Endothelial cell of umbilical vein (primary cell): ENCODE measurements at regions not wholly inside any gene's neighbourhood (a gene's known extent, or its start where the extent isn't known, plus 50 kb on each side); places are given as distances from the start of the nearest gene placed in this dataset.

Source experiments
- BruUV-seq: library from RNA; stranded (reverse); fragments of 400-500 nt; replicated peaks from 2 replicates; lab custom pipeline; 2021; lab: Mats Ljungman, UMichigan
- CTCF ChIA-PET: fragments of 300-600, 350-600 bp; sonication (Branson Sonifier 250); formaldehyde crosslinking; loops from one replicate; lab custom pipeline; 2021; ENCODE audit warnings: antibody characterized with exemption, inconsistent platforms; lab: Charles Lee
- POLR2A ChIA-PET: fragments of 300-600, 350-600 bp; sonication (Branson Sonifier 250); formaldehyde crosslinking; loops from one replicate; lab custom pipeline; 2021; ENCODE audit warnings: antibody characterized with exemption, inconsistent platforms; lab: Charles Lee
- DNase-seq: peaks from one replicate; pipeline ENCODE4 v3.0.0-alpha.2; 2011; ENCODE audit warnings: low read depth, low spot score
- FAIRE-seq: peaks from 2 replicates; lab custom pipeline; 2011; peaks lifted over from hg19 to GRCh38; lab: Jason Lieb, UNC
- H2AFZ ChIP-seq: 2 replicates; pipeline ENCODE4 v1.6.0; 2012; ENCODE audit warnings: low read depth, low read length, control low read depth, inconsistent platforms
- H3K27ac ChIP-seq: 2 replicates; pipeline ENCODE4 v1.5.1; 2011; ENCODE audit warnings: low read depth, mild to moderate bottlenecking, control low read depth, low read length, moderate library complexity; ENCODE audit not compliant: insufficient read depth
- H3K27me3 ChIP-seq, 2 experiments: 2 replicates each; pipeline versions ENCODE4 v1.6.0 to v1.6.1; 2011; ENCODE audit warnings: low read length in 2 of 2, mixed read lengths in 1 of 2; ENCODE audit not compliant: control insufficient read depth in 2 of 2, insufficient read depth in 2 of 2
- H3K36me3 ChIP-seq, 2 experiments: 2 replicates in 1 of 2; 3 replicates in 1 of 2; pipeline ENCODE4 v1.5.1; 2011; ENCODE audit warnings: low read length in 2 of 2, mild to moderate bottlenecking in 1 of 2, moderate library complexity in 1 of 2; ENCODE audit not compliant: control insufficient read depth in 2 of 2, insufficient read depth in 2 of 2; ENCODE audit errors: extremely low read depth in 1 of 2
- H3K4me1 ChIP-seq: 3 replicates; pipeline ENCODE4 v1.5.1; 2011; ENCODE audit warnings: mild to moderate bottlenecking, low read length; ENCODE audit not compliant: control insufficient read depth, insufficient read depth; ENCODE audit errors: extremely low read depth
- H3K4me2 ChIP-seq: 2 replicates; pipeline ENCODE4 v1.6.1; 2011; ENCODE audit warnings: low read length, control low read depth, mixed read lengths; ENCODE audit not compliant: insufficient read depth
- H3K4me3 ChIP-seq, 3 experiments: fragments of 200-600 bp in 1 of 3; sonication (generic), shearing (Covaris generic) in 1 of 3; replicated peaks in 1 of 3; 2 replicates each; pipeline ENCODE4 v1.5.1; 2011 to 2016; ENCODE audit warnings: control low read depth in 3 of 3, low read length in 3 of 3, mild to moderate bottlenecking in 2 of 3, inconsistent platforms in 1 of 3, low read depth in 1 of 3, moderate library complexity in 1 of 3; ENCODE audit not compliant: insufficient read depth in 1 of 3
- H3K79me2 ChIP-seq: 2 replicates; pipeline ENCODE4 v1.6.0; 2012; ENCODE audit warnings: low read length, inconsistent platforms; ENCODE audit not compliant: control insufficient read depth, insufficient read depth
- H3K9ac ChIP-seq: replicated peaks from 2 replicates; pipeline ENCODE3; 2011; ENCODE audit warnings: low read length, control low read depth; ENCODE audit not compliant: insufficient read depth; ENCODE audit errors: extremely low read depth
- H3K9me1 ChIP-seq: replicated peaks from 3 replicates; pipeline ENCODE4 v1.6.0; 2011; ENCODE audit warnings: mild to moderate bottlenecking, low read length; ENCODE audit not compliant: control insufficient read depth, insufficient read depth; ENCODE audit errors: extremely low read depth
- H3K9me3 ChIP-seq: replicated peaks from 2 replicates; pipeline ENCODE4 v1.5.1; 2012; ENCODE audit warnings: low read length, inconsistent platforms; ENCODE audit not compliant: control insufficient read depth, insufficient read depth
- H4K20me1 ChIP-seq: replicated peaks from 2 replicates; pipeline ENCODE3; 2011; ENCODE audit warnings: mild to moderate bottlenecking, low read length; ENCODE audit not compliant: control insufficient read depth, insufficient read depth; ENCODE audit errors: extremely low read depth
- CTCF ChIP-seq, 2 donors: IDR thresholded peaks; 1 replicate in 1 of 2; 2 replicates in 1 of 2; pipeline ENCODE4 v1.5.1; 2011; ENCODE audit warnings: low read length in 2 of 2, mild to moderate bottlenecking in 2 of 2, moderate library complexity in 2 of 2, control low read depth in 1 of 2, inconsistent platforms in 1 of 2, low read depth in 1 of 2; ENCODE audit not compliant: insufficient read depth in 1 of 2; ENCODE audit errors: extremely low read depth in 1 of 2
- EZH2 ChIP-seq: IDR thresholded peaks from 2 replicates; pipeline ENCODE4 v1.6.1; 2012; ENCODE audit warnings: borderline replicate concordance, low read depth, mild to moderate bottlenecking, moderate library complexity, low read length, inconsistent platforms; ENCODE audit not compliant: severe bottlenecking
- FOS ChIP-seq: IDR thresholded peaks from 2 replicates; pipeline ENCODE4 v1.6.1; 2011; ENCODE audit warnings: mild to moderate bottlenecking, low read length, moderate library complexity, borderline replicate concordance; ENCODE audit not compliant: insufficient read depth
- GATA2 ChIP-seq: IDR thresholded peaks from 2 replicates; pipeline ENCODE4 v1.7.0; 2011; ENCODE audit warnings: low read depth, mild to moderate bottlenecking, moderate library complexity, mixed read lengths, low read length; ENCODE audit not compliant: insufficient read length, insufficient read depth
- JUN ChIP-seq: IDR thresholded peaks from 2 replicates; pipeline ENCODE4 v1.6.1; 2011; ENCODE audit warnings: borderline replicate concordance, low read depth; ENCODE audit not compliant: insufficient read length, insufficient read depth
- MYC ChIP-seq: IDR thresholded peaks from one replicate; pipeline ENCODE4 v1.6.1; 2011; ENCODE audit warnings: mild to moderate bottlenecking, low read depth, low read length
- POLR2A ChIP-seq: IDR thresholded peaks from 2 replicates; pipeline ENCODE4 v1.6.1; 2012; ENCODE audit warnings: low read depth, mild to moderate bottlenecking, control low read depth, low read length
- POLR2AphosphoS5 ChIP-seq: IDR thresholded peaks from 2 replicates; pipeline ENCODE4 v1.6.1; 2012; ENCODE audit warnings: low read depth, mild to moderate bottlenecking, control low read depth, low read length, moderate library complexity; ENCODE audit not compliant: insufficient read depth
- dilution Hi-C: fragments of 300-500 bp; cut with MboI; formaldehyde crosslinking; loops from one replicate; pipeline ENCODE4 v1.15.0; 2019; ENCODE audit warnings: low sequenced_read_pairs; ENCODE audit not compliant: extremely low pct_ligation_motif_present
- intact Hi-C: fragments of 100-400 bp; cut with micrococcal nuclease; formaldehyde crosslinking; loops from one replicate; pipeline ENCODE4 v1.10.0; 2022
- TF ChIP-seq, protein P1 (sequence below): IDR thresholded peaks from 2 replicates; pipeline ENCODE4 v1.6.1; 2011; ENCODE audit not compliant: insufficient read depth, insufficient read length

DNA sequence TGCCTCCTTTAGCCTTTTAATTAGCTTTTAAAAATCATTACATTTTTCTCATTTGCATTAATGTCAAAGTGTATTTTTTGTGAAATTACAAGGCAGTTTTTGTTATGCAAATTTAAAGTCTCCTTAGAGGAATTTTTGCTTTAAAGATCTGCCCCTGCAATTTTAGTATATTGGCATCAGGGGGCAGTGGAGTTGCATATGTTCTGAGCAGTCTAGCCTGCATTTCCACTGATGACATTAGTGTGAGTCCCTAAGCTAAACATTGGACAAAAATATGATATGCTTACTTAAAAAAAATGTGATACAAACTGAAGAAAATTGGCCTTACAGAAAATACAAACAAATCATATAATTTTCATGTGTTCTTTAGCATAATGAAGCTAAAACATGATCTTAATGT is 426.5 kb downstream of the SLC4A3 start:
- FAIRE-seq = no peak

More for the DNA sequence above, 426.5 kb downstream of the SLC4A3 start:
- intact Hi-C loops (no loop called here), dilution Hi-C loops (no loop called here)
- no peak for TF ChIP-seq POLR2AphosphoS5
- TF ChIP-seq CTCF (IDR thresholded peaks at IDR 0.05; ENCODE audit: extremely low read depth in 1 of 2, insufficient read depth in 1 of 2, low read depth in 1 of 2, low read length in 2 of 2) = no peak
- TF ChIP-seq FOS = no peak
- no peak for TF ChIP-seq JUN
- TF ChIP-seq MYC = no peak
- TF ChIP-seq EZH2 = no peak
- no peak for TF ChIP-seq GATA2
- TF ChIP-seq, protein P1, sequence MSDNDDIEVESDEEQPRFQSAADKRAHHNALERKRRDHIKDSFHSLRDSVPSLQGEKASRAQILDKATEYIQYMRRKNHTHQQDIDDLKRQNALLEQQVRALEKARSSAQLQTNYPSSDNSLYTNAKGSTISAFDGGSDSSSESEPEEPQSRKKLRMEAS = no peak
- no peak for TF ChIP-seq POLR2A
- Histone ChIP-seq H3K4me2 (no peak overlapping the region), H3K79me2 (no peaks in the 10 kb centered on the region), H3K9me3 (peaks cover 2% of the 10 kb centered on the region), H3K9ac (no peak overlapping the region), H3K4me1 (no peaks in the 10 kb centered on the region), H3K9me1 (no peaks in the 10 kb centered on the region), H3K27ac (no peak overlapping the region), H2AFZ (no peak overlapping the region), H3K36me3 (no peaks in the 10 kb centered on the region), H4K20me1 (no peaks in the 10 kb centered on the region), H3K4me3 (no peak overlapping the region), H3K27me3 (no peaks in the 10 kb centered on the region)
- BruUV-seq = no TSS peak
- POLR2A ChIA-PET = no interaction called here
- CTCF ChIA-PET = no interaction called here
- no peak for DNase-seq
